ENCODE measurements at regions not wholly inside any gene's neighbourhood (a gene's known extent, or its start where the extent isn't known, plus 50 kb on each side); places are given as distances from the start of the nearest gene placed in this dataset.

DNA sequence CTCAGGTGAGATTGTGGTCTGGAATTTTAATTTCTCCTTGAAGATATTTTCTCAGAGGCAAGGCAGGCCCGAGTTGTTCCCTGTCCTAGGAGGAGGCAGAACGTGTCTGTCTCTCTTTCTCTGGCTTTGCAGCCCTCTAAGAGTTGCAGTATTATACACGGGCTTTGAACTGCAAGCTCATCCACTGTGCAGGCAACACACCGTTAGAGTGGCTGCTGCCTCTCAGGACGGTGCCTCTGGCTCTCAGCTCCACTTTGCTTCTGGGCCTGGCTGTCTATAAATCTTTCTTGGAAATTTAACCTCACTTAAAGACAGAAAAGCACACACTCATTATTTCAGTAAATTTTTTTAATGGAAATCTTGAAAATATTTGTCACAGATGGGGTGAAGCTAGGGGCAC, 170.1 kb upstream of the ADCY2 start:
- TF ChIP-seq POLR2AphosphoS5 (IDR thresholded peaks at IDR 0.05; ENCODE audit: borderline replicate concordance, low read depth, low read length) (no peak), EZH2 (IDR thresholded peaks at IDR 0.05) (no peak), FOXP2 (optimal IDR thresholded peaks at IDR 0.05; ENCODE audit: control extremely low read depth, extremely low read length, insufficient read depth) (no peak)
